HAP-1 (cell line): ENCODE measurements at regions not wholly inside any gene's neighbourhood (a gene's known extent, or its start where the extent isn't known, plus 50 kb on each side); places are given as distances from the start of the nearest gene placed in this dataset.
"Not testable (repeated sequence)": the region's sequence is repeated elsewhere in the genome, so short reads cannot be mapped to it uniquely, and the experiment has no call there.

Experiments used
- DNase-seq, 2 experiments: peaks; one replicate each; pipeline ENCODE4 v3.0.0-alpha.2; 2016 to 2020; ENCODE audit warnings: low spot score in 2 of 2
- H3K27me3 ChIP-seq: fragments of 250-450 bp; sonication (Bioruptor Pico); 2 replicates; pipeline ENCODE4 v1.5.1; 2020; ENCODE audit warnings: low read depth, mild to moderate bottlenecking, moderate library complexity
- H3K36me3 ChIP-seq: fragments of 250-450 bp; sonication (Bioruptor Pico); replicated peaks from 2 replicates; pipeline ENCODE4 v1.5.1; 2020; ENCODE audit warnings: mild to moderate bottlenecking
- H3K4me1 ChIP-seq: fragments of 250-450 bp; sonication (Bioruptor Pico); 2 replicates; pipeline ENCODE4 v1.5.1; 2020; ENCODE audit warnings: mild to moderate bottlenecking
- H3K4me3 ChIP-seq: fragments of 250-450 bp; sonication (Bioruptor Pico); 2 replicates; pipeline ENCODE4 v1.5.1; 2020; ENCODE audit warnings: mild to moderate bottlenecking, moderate library complexity
- H3K9me3 ChIP-seq: fragments of 250-450 bp; sonication (Bioruptor Pico); 2 replicates; pipeline ENCODE4 v1.5.1; 2020; ENCODE audit warnings: mild to moderate bottlenecking, moderate library complexity
- in situ Hi-C: fragments of 300-500 bp; cut with MboI; formaldehyde crosslinking; loops from 3 replicates; pipeline ENCODE4 v1.14.3; 2020; ENCODE audit warnings: low sequenced_read_pairs, inconsistent platforms, mixed read lengths

DNA sequence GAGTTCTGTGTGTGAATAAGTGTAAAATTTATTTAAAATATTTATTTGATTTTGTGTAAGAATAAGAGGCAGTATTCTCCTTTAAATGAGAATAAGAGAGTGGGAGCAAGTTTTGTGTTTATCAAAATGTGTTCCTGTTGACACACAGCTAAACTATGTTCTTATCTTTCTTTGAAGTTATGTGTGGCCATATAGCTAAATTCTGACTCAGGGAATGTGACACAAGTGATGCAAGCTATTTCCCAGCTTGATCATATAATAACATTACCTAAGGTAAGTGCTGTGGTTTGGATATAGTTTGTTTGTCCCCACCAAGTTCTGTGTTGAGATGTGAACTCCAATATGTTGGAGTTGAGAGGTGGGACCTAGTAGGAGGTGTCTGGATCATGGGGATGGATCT lies 740.0 kb upstream of the IGFBP7 start:
- H3K27me3 ChIP-seq: no peaks in the 10 kb centered on the region
- H3K4me1 ChIP-seq: no peaks in the 10 kb centered on the region
- H3K9me3 ChIP-seq: no peaks in the 10 kb centered on the region
- no peak for DNase-seq
- H3K36me3 ChIP-seq: no peaks in the 10 kb centered on the region
- in situ Hi-C loops: no loop called here
- no peak overlapping the region for H3K4me3 ChIP-seq

DNA sequence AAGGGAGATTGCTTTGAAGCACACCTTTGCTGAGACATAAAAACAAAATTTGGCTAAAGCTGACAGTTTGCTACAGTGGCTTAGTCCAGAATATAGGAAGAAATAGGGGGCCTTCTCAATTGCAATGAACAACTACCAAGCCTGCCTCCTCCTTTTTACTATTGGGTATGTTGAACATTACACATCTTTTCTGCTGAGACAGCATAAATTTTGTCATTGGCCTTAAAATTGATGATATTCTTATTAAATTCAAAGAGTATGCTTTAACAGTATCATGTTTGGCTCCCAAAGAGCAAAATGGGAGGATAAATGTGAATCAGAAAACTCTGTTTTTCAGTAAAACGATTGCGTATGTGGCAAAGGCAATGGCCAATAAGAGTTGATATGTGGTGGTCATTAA lies 721.9 kb upstream of the IGFBP7 start:
- in situ Hi-C loops: no loop called here
- H3K4me3 ChIP-seq: no peak overlapping the region
- no peaks in the 10 kb centered on the region for H3K36me3 ChIP-seq
- H3K27me3 ChIP-seq: no peaks in the 10 kb centered on the region
- no peaks in the 10 kb centered on the region for H3K9me3 ChIP-seq
- no peak for DNase-seq
- no peaks in the 10 kb centered on the region for H3K4me1 ChIP-seq

DNA sequence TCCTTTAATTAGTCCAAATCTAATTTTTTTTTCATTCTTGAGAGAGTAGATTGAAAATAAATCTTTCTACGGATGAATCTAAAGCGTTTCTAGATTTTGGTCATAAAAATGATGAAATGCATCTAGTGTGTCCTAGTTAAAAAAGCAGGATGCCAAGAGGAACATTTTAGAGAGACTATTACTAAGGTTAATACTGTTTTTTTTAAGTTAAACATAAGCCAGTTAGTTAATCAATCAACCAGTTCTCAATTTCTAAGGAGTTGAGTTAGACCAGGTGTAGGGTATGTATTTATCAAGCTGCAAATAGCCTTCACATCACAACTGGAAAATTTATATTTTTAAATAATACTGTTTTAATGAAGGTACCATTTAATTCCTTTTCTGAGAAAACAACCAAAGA lies 679.5 kb upstream of the IGFBP7 start:
- no peaks in the 10 kb centered on the region for H3K4me1 ChIP-seq
- no peaks in the 10 kb centered on the region for H3K36me3 ChIP-seq
- no peaks in the 10 kb centered on the region for H3K27me3 ChIP-seq
- DNase-seq: no peak
- in situ Hi-C loops: no loop called here
- H3K4me3 ChIP-seq: no peak overlapping the region
- H3K9me3 ChIP-seq: no peaks in the 10 kb centered on the region

DNA sequence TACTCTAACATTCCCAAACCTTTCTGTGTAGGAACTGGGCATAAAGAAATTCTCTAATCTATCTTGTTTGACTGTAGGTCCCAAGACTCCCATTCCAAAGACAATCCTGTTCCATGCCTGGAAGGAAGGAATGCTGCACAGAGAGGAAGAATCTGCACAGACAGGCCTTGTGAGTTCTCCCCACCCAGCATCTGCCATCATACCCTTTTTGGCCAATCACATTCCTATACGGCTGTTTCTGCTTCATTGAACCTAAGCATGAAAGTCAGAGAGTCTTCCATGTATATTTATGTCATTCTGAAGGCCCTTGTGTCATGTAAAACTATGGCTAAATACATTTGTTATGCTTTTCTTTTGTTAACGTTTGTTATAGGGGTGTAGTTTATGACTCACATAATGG lies 667.7 kb upstream of the IGFBP7 start:
- Histone ChIP-seq H3K9me3 (no peaks in the 10 kb centered on the region), H3K4me1 (peaks cover 2% of the 10 kb centered on the region; the same call in 1 of the 2 replicates), H3K27me3 (no peaks in the 10 kb centered on the region), H3K4me3 (no peak overlapping the region), H3K36me3 (no peaks in the 10 kb centered on the region)
- in situ Hi-C loops: no loop called here
- DNase-seq: peak; percentile 53 to 54

DNA sequence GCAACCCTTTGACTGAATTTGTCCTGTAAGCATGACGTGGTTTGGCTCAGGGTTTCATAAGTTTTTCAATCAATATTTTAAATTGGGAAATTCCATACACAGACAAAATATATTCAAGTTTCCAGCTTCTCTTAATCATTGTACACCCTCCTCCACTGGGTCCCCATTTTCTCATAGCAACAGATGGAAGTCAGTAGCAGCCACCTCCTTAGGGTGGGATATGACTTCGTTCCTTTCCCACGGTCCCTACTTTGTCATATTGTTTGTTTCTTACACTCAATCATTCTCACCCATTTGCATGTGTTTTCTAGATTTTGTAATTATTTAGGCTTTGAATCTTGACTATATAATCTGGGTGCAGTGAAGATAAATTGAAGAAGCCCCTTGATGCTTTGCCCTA lies 664.5 kb upstream of the IGFBP7 start:
- Histone ChIP-seq H3K36me3 (no peaks in the 10 kb centered on the region), H3K4me3 (no peak overlapping the region), H3K9me3 (no peaks in the 10 kb centered on the region), H3K4me1 (peaks cover 2% of the 10 kb centered on the region; the same call in 1 of the 2 replicates), H3K27me3 (no peaks in the 10 kb centered on the region)
- DNase-seq: no peak
- in situ Hi-C loops: no loop called here

DNA sequence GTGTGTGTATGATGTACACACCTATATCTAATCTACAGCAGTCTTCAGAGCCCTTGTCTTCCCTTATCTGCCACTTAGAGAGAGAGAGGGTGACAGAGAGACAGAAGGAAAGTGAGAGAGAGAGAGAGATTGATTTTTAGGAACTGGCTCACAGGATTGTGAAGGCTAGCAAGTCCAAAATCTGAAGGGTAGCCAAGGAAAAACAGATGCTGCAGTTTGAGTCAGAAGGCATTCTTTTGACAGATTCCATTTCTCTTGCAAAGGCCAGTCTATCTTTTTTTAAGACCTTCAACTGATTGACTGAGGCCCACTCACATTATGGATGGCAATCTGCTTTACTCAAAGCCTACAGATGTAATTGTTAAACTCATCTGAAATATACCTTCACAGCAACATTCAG lies 664.0 kb upstream of the IGFBP7 start:
- no peaks in the 10 kb centered on the region for H3K27me3 ChIP-seq
- H3K36me3 ChIP-seq: no peaks in the 10 kb centered on the region
- H3K4me1 ChIP-seq: peaks cover 2% of the 10 kb centered on the region; the same call in 1 of the 2 replicates
- H3K9me3 ChIP-seq: no peaks in the 10 kb centered on the region
- no peak overlapping the region for H3K4me3 ChIP-seq
- no peak for DNase-seq
- in situ Hi-C loops: no loop called here

DNA sequence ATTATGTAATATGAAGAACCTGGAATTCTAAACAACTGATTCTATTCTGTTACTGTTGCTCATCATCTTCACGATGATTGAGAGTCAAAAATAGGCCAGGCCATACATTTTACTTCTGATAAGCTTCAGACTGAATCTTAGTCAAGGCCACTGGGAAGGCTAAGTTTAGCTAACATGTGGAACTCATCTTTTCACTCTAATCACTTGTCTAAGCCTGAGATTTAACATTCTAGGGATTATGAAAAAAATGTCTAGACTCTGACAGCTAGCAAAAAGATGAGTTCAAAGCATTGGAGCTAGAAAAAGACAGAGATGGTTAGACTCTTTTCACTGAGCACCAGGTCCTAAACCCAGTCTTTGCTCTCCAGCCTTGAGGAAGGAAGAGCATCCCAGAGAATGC lies 656.2 kb upstream of the IGFBP7 start:
- Histone ChIP-seq H3K36me3 (no peaks in the 10 kb centered on the region), H3K9me3 (no peaks in the 10 kb centered on the region), H3K4me1 (no peaks in the 10 kb centered on the region), H3K27me3 (no peaks in the 10 kb centered on the region), H3K4me3 (no peak overlapping the region)
- DNase-seq: no peak
- in situ Hi-C loops: no loop called here

DNA sequence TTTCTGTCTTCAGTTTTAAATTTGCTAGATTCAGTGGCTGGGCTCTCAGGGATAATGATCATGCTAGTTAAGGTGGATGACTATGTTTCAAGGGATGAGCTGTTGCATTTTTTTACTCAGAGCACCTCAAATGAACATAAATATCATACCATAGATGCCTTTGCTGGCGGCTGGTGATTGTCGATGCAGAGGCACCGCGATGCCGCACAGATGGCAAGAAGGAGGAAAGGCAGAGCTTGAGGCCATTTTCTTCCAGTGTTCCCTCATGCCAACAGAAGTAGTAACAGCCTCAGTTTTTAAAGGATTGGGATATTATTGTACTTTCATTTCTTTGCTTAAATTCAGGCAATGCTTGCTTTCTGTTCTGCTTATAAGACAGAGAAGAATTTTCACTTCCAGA lies 654.7 kb upstream of the IGFBP7 start:
- Histone ChIP-seq H3K9me3 (no peaks in the 10 kb centered on the region), H3K27me3 (no peaks in the 10 kb centered on the region), H3K4me3 (no peak overlapping the region), H3K36me3 (no peaks in the 10 kb centered on the region), H3K4me1 (no peaks in the 10 kb centered on the region)
- in situ Hi-C loops: no loop called here
- DNase-seq: no peak

DNA sequence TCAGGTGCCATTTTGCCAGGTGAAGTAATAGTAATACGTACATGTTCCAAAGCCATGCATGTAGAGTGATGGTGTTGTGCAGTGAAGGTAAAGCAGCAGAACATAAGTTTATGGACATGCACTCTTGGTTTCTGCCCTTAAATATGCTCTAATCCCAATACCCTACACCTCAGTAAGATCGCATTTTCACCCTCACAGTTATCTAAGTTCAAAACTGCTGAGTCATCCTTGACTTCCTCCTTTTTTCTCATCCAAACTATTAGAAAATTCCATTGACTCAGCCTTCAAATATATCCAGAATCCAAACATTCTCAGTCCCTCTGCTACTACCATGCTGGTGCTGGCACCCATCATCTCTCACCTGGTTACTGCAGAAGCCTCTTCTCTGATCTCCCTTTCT lies 652.9 kb upstream of the IGFBP7 start:
- H3K4me1 ChIP-seq: no peaks in the 10 kb centered on the region
- no peak for DNase-seq
- in situ Hi-C loops: no loop called here
- no peaks in the 10 kb centered on the region for H3K9me3 ChIP-seq
- no peak overlapping the region for H3K4me3 ChIP-seq
- no peaks in the 10 kb centered on the region for H3K27me3 ChIP-seq
- no peaks in the 10 kb centered on the region for H3K36me3 ChIP-seq

DNA sequence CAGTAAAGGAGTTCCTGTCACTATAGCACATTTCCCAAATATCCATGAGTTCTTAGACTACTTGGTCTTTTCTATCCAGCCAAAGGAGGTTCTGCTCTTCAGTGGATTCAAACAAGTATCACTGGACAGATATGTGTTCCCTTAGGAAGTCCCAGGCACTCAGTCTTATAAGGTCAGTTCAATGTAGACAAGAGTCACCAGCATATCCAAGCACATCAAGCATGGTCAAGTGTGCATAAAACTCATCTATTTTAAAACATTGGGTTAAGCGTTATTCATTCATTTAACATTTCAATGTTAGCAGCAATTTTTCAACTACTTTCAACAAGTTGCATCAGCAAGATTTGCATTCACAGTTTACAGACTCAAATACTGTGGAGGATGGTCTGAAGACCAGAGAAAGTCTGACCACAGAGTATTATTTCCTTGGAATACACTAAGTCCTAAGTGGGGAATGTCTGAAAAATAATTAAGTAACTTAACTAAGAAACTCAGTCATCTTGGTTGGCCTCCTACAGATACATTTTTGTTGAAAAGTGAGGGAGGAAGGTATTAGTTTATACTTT lies 630.5 kb upstream of the IGFBP7 start:
- no peaks in the 10 kb centered on the region for H3K36me3 ChIP-seq
- H3K27me3 ChIP-seq: no peaks in the 10 kb centered on the region; the same call in 1 of the 2 replicates
- H3K4me1 ChIP-seq: no peaks in the 10 kb centered on the region
- no peak overlapping the region for H3K4me3 ChIP-seq
- in situ Hi-C loops: no loop called here
- DNase-seq: no peak
- no peaks in the 10 kb centered on the region for H3K9me3 ChIP-seq

DNA sequence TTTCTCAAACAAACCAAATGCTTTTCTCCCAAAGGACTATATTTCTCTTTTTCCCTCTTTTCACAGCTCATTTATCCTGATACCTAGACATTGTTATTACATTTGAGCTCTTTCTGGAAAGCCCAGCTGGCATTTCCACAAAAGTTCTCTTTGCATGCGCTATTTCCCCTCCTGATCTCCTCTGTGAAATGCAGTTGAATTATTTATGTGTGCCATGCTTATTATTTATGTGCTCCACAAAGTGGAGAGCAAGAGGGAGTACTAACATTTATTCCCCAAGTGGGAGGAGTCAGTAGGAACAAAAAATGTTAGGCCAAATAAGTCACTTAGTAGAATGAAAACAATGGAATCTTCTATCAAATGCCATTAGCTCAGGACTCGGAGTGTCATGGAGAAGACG lies 626.6 kb upstream of the IGFBP7 start:
- no peaks in the 10 kb centered on the region for H3K4me1 ChIP-seq
- H3K4me3 ChIP-seq: no peak overlapping the region
- H3K9me3 ChIP-seq: no peaks in the 10 kb centered on the region
- no peak for DNase-seq
- H3K27me3 ChIP-seq: no peaks in the 10 kb centered on the region; the same call in 1 of the 2 replicates
- no peaks in the 10 kb centered on the region for H3K36me3 ChIP-seq
- in situ Hi-C loops: no loop called here

DNA sequence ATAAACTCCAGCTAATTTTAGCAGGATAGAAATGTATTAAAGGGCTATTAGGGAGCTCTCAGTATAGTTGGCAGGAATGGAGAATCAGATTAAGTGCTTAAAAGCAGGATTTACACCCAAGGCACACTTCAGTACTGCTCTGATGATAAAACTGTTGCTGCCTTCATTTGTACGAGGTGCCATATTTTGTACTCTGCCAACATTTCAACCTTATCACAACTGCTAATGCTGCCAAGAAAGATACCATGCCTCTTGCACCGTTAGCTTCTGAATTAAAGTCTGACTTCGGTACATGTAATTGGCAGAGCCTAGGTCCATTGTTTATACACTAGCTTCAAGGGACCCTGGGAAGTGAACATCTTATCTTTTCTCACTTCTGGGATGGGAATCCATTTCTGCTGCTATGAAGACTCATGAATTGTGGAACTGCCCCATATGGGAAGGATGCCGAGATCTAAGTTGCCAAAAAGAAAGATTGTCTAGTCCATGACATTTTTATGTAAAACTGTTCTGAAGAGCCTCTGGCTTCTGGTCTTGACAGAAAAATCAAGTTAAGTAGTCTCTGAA lies 624.0 kb upstream of the IGFBP7 start:
- Histone ChIP-seq H3K27me3 (no peaks in the 10 kb centered on the region; the same call in 1 of the 2 replicates), H3K36me3 (no peaks in the 10 kb centered on the region), H3K4me3 (no peak overlapping the region), H3K9me3 (no peaks in the 10 kb centered on the region), H3K4me1 (no peaks in the 10 kb centered on the region)
- no peak for DNase-seq
- in situ Hi-C loops: no loop called here

DNA sequence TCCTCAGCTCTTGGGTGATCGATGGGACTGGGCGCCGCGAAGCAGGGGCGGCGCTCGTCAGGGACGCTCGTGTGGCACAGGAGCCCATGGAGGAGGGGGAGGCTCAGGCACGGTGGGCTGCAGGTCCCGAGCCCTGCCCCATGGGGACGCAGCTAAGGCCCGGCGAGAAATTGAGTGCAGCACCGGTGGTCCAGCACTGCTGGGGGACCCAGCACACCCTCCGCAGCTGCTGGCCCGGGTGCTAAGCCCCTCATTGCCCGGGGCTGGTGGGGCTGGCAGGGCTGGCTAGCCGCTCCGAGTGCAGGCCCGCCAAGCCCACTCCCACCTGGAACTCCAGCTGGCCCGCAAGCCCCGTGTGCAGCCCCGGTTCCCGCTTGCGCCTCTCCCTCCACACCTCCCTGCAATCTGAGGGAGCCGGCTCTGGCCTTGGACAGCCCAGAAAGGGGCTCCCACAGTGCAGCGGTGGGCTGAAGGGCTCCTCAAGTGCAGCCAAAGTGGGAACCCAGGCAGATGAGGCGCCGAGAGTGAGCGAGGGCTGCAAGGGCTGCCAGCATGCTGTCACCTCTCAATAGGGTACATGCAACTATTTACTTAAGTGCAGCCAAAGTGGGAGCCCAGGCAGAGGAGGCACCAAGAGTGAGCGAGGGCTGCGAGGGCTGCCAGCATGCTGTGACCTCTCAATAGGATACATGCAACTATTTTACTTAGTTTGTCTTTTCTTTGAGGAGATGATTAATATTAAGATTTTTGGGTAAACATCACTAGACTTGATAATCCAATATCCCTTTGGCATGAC lies 619.8 kb upstream of the IGFBP7 start:
- H3K36me3 ChIP-seq, in situ Hi-C loops, H3K9me3 ChIP-seq, DNase-seq, H3K27me3 ChIP-seq, H3K4me3 ChIP-seq, H3K4me1 ChIP-seq: not testable (repeated sequence)

DNA sequence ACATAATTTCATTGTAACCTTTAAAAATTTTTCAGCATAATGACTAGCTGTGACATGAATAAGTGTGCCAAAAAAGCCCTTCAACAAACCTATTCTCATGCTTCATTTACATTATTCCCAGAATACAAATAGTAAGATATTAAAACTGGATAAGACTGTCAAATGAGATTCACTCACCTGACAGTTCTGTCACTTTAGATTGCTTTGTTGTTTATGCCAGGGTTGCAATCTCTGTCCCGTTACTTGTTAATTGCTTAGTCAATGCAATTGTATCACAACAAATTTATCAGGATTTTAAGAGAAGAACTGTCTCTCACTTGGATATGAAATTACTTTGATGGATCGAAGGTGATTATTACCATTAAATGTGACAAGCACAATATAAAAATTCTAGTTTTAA lies 616.0 kb upstream of the IGFBP7 start:
- Histone ChIP-seq H3K4me3 (no peak overlapping the region), H3K36me3 (no peaks in the 10 kb centered on the region), H3K9me3 (no peaks in the 10 kb centered on the region), H3K27me3 (no peaks in the 10 kb centered on the region), H3K4me1 (no peaks in the 10 kb centered on the region)
- in situ Hi-C loops: no loop called here
- DNase-seq: no peak
